ENCODE measurements at regions not wholly inside any gene's neighbourhood (a gene's known extent, or its start where the extent isn't known, plus 50 kb on each side); places are given as distances from the start of the nearest gene placed in this dataset.

DNA sequence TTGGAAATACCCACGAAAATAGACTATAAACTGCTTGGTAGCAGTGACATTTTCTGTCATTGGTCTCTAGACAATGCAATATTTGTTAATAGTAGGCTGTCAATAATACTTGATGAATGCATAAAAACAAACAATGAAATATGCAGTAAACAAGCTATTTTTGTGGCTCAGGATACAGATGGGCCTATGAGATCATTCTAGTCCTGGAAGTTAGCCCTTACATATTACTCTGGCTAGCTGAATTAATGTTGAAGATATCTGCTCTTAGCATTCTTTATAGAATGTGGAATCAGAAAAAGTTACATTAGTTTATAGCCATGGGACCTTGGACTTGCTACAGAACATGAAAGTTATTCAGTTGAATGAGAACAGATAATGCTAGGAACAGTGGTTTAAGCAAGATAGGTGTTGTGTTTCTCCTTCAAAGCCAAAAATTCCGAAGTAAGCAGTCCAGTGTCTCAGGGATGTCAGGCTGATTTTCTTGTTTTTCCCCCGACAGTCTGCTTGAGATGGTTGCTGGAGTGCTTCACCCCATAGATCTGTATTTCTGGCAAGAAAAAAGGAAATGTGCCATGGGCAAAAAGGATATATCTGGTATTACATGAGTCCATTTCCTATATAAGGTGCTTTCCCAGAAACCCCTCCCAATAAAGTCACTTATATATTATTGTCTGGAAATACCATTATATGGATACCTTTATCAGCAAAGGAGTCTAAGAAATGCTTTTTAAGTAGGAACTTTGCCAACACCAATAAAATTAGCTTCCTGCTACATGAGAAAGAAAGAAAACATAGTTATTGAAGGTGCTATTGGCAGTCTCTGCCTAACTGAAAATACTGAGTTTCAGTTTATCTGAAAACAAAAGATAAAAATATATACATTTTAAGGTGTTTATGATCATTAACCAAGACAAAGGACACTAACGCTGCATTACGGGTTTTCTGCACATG, 619.4 kb upstream of the ATP2B1 start:
- TF ChIP-seq CTCF (IDR thresholded peaks at IDR 0.05 in 8 of 11, conservative IDR thresholded peaks at IDR 0.05 in 3 of 11) (no peak), POLR2A (IDR thresholded peaks at IDR 0.05) (no peak)

All from spleen (tissue), 7 donors.